ENCODE measurements at regions not wholly inside any gene's neighbourhood (a gene's known extent, or its start where the extent isn't known, plus 50 kb on each side); places are given as distances from the start of the nearest gene placed in this dataset.

GRCh38 chr7:95662987-95663386, 66.7 kb upstream of the PDK4 start:
- no peak for DNase-seq

- no peak for DNase-seq
Observed at GRCh38 chr7:95660023-95660434, 63.7 kb upstream of the PDK4 start.

DNA sequence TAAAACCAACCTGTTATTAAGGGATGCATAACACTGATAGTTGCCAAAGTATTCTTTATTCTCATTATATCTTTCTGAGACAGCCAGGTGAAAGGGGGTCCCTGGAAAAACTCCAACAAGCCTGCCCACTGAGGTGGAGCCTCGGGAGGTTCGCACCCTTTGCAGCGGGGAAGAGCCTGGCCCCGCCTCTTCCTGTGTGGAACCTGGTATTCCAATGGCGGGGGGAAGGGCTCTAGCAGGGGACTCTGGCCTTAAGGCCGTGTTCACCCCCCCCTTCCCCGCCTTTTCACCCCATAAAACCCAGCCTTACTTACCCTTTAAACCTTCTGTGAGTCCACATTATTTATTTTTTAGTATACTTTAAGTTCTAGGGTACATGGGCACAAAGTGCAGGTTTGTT, 62.4 kb upstream of the PDK4 start:
- DNase-seq, result no peak

DNA sequence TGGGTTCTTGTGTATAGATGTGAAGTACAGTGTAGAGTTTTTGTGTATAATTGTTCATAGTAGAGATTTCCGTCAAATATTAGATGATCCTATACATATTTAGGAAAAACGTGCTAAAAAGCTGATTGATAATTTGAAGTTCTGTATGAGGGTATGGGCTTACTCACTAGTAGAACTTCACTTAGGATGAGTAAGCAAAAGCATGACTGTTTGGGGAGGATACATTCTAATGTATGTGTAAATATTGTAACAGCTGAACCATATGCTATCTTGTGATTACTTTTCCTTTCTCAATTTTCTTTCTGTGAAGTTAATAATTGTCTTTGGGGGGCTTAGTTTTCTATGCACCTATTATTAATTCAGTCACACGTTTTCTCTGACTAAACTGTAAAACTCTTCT, 53.2 kb upstream of the PDK4 start:
- no peak for DNase-seq

- DNase-seq, result no peak
Observed at GRCh38 chr7:95646350-95646749, 50.0 kb upstream of the PDK4 start.

All from right hindlimb (tissue), 1 donor.